Tibial nerve (tissue), 4 donors: ENCODE measurements at regions not wholly inside any gene's neighbourhood (a gene's known extent, or its start where the extent isn't known, plus 50 kb on each side); places are given as distances from the start of the nearest gene placed in this dataset.

Experiments used
- DNase-seq, 2 donors: peaks; one replicate each; pipeline ENCODE4 v3.0.0-alpha.2; 2019; ENCODE audit warnings: low spot score in 2 of 2
- H3K27ac ChIP-seq, 4 donors: fragments of 200-600 bp; sonication (generic) in 3 of 4; one replicate each; pipeline ENCODE4 v1.5.1; 2017 to 2019; ENCODE audit warnings: mild to moderate bottlenecking in 1 of 4
- H3K27me3 ChIP-seq, 2 donors: fragments of 200-600 bp; sonication (generic) in 1 of 2; one replicate each; pipeline versions ENCODE4 v1.5.1 to v1.6.0; 2017 to 2019
- H3K36me3 ChIP-seq, 3 donors: fragments of 200-600 bp; sonication (generic); one replicate each; pipeline ENCODE4 v1.5.1; 2018 to 2019
- H3K4me1 ChIP-seq, 4 donors: fragments of 200-600 bp; sonication (generic) in 3 of 4; one replicate each; pipeline ENCODE4 v1.5.1; 2017 to 2019
- H3K4me3 ChIP-seq, 4 donors: fragments of 200-600 bp; sonication (generic) in 3 of 4; one replicate each; pipeline ENCODE4 v1.5.1; 2017 to 2019; ENCODE audit warnings: mild to moderate bottlenecking in 1 of 4, moderate library complexity in 1 of 4
- H3K9me3 ChIP-seq, 4 donors: fragments of 200-600 bp; sonication (generic) in 3 of 4; one replicate each; pipeline ENCODE4 v1.5.1; 2017 to 2019
- EP300 ChIP-seq, 2 donors: sonication (generic); formaldehyde crosslinking; IDR thresholded peaks; one replicate each; pipeline ENCODE4 v1.6.1; 2017; ENCODE audit warnings: antibody characterized with exemption in 2 of 2, mild to moderate bottlenecking in 1 of 2
- POLR2A ChIP-seq, 2 donors: fragments of 450-650 bp; IDR thresholded peaks; one replicate each; pipeline ENCODE4 v1.6.1; 2017; ENCODE audit warnings: antibody characterized with exemption in 2 of 2, mild to moderate bottlenecking in 2 of 2, moderate library complexity in 2 of 2
- WGBS, 2 donors: methylation state at CpG; one replicate each; pipeline ENCODE4 v1.1.5; 2018; 5-methylcytosine and 5-hydroxymethylcytosine counted together
- TF ChIP-seq, protein P1 (sequence below), 5 experiments: fragments of 200-600 bp in 3 of 5; fragments of 450-650 bp in 2 of 5; sonication (generic) in 3 of 5; IDR thresholded peaks; one replicate each; pipeline ENCODE4 v1.5.1; 2016 to 2019; ENCODE audit warnings: antibody characterized with exemption in 5 of 5, mild to moderate bottlenecking in 3 of 5, moderate library complexity in 2 of 5

DNA sequence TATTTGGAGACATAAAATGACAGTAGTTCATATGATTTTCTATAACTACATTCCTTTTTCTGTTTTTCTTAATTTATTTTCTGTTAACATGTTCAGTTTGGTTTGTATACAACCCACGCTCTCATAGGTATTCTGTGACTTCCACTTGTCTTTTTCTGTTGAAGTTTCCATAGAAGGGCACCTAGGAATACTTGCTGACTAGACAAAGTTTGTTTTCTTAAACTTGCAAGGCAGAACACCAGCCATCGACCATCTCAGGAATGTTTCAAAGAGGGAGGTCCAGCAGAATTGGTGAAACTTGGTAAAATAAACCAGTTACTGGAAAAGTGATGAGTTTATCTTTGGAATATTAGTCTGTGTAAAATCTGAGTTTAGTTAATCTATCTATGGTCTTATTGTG, 403.2 kb upstream of the CADM2 start:
- Histone ChIP-seq H3K4me1 (no peaks in the 10 kb centered on the region), H3K9me3 (no peaks in the 10 kb centered on the region), H3K27ac (no peak overlapping the region), H3K36me3 (no peaks in the 10 kb centered on the region), H3K4me3 (no peak overlapping the region), H3K27me3 (no peaks in the 10 kb centered on the region)
- DNase-seq: no peak
- TF ChIP-seq POLR2A (IDR thresholded peaks at IDR 0.05) (no peak), EP300 (IDR thresholded peaks at IDR 0.05) (no peak)
- TF ChIP-seq, protein P1, sequence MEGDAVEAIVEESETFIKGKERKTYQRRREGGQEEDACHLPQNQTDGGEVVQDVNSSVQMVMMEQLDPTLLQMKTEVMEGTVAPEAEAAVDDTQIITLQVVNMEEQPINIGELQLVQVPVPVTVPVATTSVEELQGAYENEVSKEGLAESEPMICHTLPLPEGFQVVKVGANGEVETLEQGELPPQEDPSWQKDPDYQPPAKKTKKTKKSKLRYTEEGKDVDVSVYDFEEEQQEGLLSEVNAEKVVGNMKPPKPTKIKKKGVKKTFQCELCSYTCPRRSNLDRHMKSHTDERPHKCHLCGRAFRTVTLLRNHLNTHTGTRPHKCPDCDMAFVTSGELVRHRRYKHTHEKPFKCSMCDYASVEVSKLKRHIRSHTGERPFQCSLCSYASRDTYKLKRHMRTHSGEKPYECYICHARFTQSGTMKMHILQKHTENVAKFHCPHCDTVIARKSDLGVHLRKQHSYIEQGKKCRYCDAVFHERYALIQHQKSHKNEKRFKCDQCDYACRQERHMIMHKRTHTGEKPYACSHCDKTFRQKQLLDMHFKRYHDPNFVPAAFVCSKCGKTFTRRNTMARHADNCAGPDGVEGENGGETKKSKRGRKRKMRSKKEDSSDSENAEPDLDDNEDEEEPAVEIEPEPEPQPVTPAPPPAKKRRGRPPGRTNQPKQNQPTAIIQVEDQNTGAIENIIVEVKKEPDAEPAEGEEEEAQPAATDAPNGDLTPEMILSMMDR (IDR thresholded peaks at IDR 0.05): no peak
- WGBS, 2 donors: 81 to 82% methylated on average over 2 of the region's 2 CpGs

DNA sequence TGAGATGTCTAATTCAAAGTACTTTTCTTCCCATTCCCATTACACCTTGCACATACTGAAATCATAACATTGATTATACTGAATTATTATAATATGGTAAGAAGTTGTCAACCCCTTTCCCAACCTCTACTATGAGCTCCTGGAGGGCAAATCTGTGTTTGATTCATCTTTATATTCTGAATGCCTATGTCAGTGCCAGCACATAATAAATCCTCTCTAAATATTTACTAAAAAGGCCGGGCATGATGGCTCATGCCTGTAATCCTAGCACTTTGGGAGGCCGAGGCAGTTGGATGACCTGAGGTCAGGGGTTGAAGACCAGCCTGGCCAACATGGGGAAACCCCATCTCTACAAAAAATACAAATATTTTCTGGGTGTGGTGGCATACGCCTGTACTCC, 392.5 kb upstream of the CADM2 start:
- Histone ChIP-seq H3K27me3 (no peaks in the 10 kb centered on the region), H3K27ac (no peak overlapping the region), H3K36me3 (no peaks in the 10 kb centered on the region), H3K4me3 (no peak overlapping the region), H3K4me1 (no peaks in the 10 kb centered on the region), H3K9me3 (no peaks in the 10 kb centered on the region)
- no peak for DNase-seq
- TF ChIP-seq POLR2A (IDR thresholded peaks at IDR 0.05): no peak
- TF ChIP-seq EP300 (IDR thresholded peaks at IDR 0.05): no peak
- TF ChIP-seq, protein P1 (IDR thresholded peaks at IDR 0.05): no peak
- WGBS, 2 donors: 61 to 79% methylated on average over 3 of the region's 3 CpGs

DNA sequence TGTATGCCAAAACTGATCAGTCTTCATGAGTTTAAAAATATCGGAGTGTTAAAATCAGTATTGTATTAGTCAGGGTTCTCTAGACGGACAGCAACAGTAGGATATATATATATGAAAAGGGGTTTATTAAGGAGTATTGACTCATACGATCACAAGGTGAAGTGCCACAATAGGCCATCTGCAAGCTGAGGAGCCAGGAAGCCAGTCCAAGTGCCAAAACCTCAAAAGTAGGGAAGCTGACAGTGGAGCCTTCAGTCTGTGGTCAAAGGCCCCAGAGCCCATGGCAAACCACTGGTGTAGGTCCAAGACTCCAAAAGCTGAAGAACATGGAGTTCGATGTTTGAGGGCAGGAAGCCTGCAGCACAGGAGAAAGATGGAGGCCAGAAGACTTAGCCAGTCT, 391.0 kb upstream of the CADM2 start:
- WGBS, 2 donors: 89 to 91% methylated on average over 4 of the region's 4 CpGs

DNA sequence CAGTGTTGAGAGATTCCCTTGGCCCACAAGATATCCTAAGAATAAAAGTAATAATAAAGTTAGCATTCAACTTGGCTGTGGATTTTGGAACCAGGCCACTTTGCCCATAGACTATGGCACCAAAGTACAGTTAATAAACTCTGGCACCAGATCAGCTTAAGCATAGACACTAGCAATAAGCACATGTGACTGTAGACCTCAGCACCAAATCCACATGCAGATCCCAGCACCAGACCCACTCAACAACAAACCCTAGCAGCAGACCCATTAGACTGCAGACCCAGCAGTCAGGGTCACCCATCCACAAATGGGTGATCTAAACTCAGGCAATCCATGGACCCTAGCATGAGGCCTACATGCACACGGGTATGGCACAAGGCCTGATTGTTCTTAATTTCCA, 384.8 kb upstream of the CADM2 start:
- TF ChIP-seq, protein P1 (IDR thresholded peaks at IDR 0.05): no peak
- TF ChIP-seq POLR2A (IDR thresholded peaks at IDR 0.05) (no peak), EP300 (IDR thresholded peaks at IDR 0.05) (no peak)

More for the DNA sequence above, 391.0 kb upstream of the CADM2 start:
- TF ChIP-seq EP300 (IDR thresholded peaks at IDR 0.05) (no peak), POLR2A (IDR thresholded peaks at IDR 0.05) (no peak)
- TF ChIP-seq, protein P1 (IDR thresholded peaks at IDR 0.05): no peak
- DNase-seq: no peak
- Histone ChIP-seq H3K27me3 (no peaks in the 10 kb centered on the region), H3K27ac (no peak overlapping the region), H3K4me1 (no peaks in the 10 kb centered on the region), H3K4me3 (no peak overlapping the region), H3K9me3 (no peaks in the 10 kb centered on the region), H3K36me3 (no peaks in the 10 kb centered on the region)

DNA sequence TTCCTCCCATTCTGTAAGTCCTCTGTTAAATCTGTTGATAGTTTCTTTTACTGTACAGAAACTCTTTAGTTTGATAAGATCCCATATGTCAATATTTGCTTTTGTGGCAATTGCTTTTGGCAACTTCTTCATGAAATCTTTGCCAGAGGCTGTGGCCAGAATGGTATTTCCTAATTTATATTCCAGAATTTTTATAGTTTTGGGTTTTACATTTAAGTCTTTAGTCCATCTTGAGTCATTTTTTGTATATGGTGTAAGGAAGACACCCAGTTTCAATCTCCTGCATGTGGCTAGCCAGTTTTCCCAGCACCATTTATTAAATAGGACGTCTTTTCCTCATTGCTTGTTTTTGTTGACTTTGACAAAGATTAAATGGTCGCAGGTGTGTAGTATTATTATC, 372.4 kb upstream of the CADM2 start:
- TF ChIP-seq EP300 (IDR thresholded peaks at IDR 0.05) (no peak), POLR2A (IDR thresholded peaks at IDR 0.05) (no peak)
- TF ChIP-seq, protein P1 (IDR thresholded peaks at IDR 0.05): no peak
- 74 to 83% methylated on average over 2 of the region's 2 CpGs for WGBS, 2 donors
- no peak overlapping the region for H3K4me3 ChIP-seq
- H3K36me3 ChIP-seq: no peaks in the 10 kb centered on the region
- H3K27ac ChIP-seq: no peak overlapping the region
- no peaks in the 10 kb centered on the region for H3K9me3 ChIP-seq
- DNase-seq: no peak
- no peaks in the 10 kb centered on the region for H3K27me3 ChIP-seq
- no peaks in the 10 kb centered on the region for H3K4me1 ChIP-seq

More for the DNA sequence above, 384.8 kb upstream of the CADM2 start:
- Histone ChIP-seq H3K9me3 (peaks cover 0 to 13% (median 0%) of the 10 kb centered on the region in 4 donors), H3K4me3 (no peak overlapping the region), H3K36me3 (no peaks in the 10 kb centered on the region), H3K27ac (no peak overlapping the region), H3K27me3 (no peaks in the 10 kb centered on the region), H3K4me1 (no peaks in the 10 kb centered on the region)
- DNase-seq: no peak
- WGBS, 2 donors: 83 to 90% methylated on average over 1 of the region's 1 CpG
